PFSK-1 (cell line): ENCODE measurements at regions not wholly inside any gene's neighbourhood (a gene's known extent, or its start where the extent isn't known, plus 50 kb on each side); places are given as distances from the start of the nearest gene placed in this dataset.

Experiments
- POLR2AphosphoS5 ChIP-seq: IDR thresholded peaks from 2 replicates; pipeline ENCODE4 v1.6.1; 2012; ENCODE audit warnings: low read depth, mild to moderate bottlenecking, control low read depth, low read length, moderate library complexity
- SIN3A ChIP-seq: IDR thresholded peaks from 2 replicates; pipeline ENCODE4 v1.6.1; 2012; ENCODE audit warnings: mild to moderate bottlenecking, low read length, moderate library complexity, borderline replicate concordance; ENCODE audit not compliant: insufficient read depth
- TF ChIP-seq, protein P1 (sequence below), 2 experiments: IDR thresholded peaks; 2 replicates each; pipeline versions ENCODE4 v1.6.1 to v1.8.0; 2011 to 2012; ENCODE audit warnings: low read depth in 2 of 2, low read length in 2 of 2, control low read depth in 1 of 2, inconsistent platforms in 1 of 2, mild to moderate bottlenecking in 1 of 2, moderate library complexity in 1 of 2; ENCODE audit not compliant: insufficient read depth in 1 of 2

DNA sequence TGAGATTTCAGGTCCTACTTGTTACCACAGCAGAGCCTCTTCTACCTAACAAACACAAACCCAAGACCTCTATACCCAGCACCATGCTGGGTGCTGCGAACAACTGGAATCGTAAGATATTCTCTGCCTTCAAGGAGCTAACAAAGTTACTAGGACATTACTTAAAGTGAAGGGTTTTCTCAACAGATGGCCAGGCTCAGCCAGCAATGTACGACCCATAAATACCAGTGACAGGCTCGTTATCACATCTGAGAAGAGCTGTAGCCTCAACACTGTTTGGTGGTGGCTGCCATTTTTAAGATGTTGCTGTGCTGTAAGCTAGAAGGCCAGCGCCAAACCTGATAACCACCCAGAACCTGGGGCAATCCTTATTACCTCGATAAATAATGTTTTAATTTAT lies 406.5 kb downstream of the KIF16B start:
- TF ChIP-seq, protein P1, sequence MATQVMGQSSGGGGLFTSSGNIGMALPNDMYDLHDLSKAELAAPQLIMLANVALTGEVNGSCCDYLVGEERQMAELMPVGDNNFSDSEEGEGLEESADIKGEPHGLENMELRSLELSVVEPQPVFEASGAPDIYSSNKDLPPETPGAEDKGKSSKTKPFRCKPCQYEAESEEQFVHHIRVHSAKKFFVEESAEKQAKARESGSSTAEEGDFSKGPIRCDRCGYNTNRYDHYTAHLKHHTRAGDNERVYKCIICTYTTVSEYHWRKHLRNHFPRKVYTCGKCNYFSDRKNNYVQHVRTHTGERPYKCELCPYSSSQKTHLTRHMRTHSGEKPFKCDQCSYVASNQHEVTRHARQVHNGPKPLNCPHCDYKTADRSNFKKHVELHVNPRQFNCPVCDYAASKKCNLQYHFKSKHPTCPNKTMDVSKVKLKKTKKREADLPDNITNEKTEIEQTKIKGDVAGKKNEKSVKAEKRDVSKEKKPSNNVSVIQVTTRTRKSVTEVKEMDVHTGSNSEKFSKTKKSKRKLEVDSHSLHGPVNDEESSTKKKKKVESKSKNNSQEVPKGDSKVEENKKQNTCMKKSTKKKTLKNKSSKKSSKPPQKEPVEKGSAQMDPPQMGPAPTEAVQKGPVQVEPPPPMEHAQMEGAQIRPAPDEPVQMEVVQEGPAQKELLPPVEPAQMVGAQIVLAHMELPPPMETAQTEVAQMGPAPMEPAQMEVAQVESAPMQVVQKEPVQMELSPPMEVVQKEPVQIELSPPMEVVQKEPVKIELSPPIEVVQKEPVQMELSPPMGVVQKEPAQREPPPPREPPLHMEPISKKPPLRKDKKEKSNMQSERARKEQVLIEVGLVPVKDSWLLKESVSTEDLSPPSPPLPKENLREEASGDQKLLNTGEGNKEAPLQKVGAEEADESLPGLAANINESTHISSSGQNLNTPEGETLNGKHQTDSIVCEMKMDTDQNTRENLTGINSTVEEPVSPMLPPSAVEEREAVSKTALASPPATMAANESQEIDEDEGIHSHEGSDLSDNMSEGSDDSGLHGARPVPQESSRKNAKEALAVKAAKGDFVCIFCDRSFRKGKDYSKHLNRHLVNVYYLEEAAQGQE (IDR thresholded peaks at IDR 0.05; ENCODE audit: insufficient read depth in 1 of 2, low read depth in 2 of 2, low read length in 2 of 2) = no peak
- TF ChIP-seq SIN3A (no peak), POLR2AphosphoS5 (no peak)
